Glutamatergic neuron (in vitro differentiated cells): ENCODE measurements at regions not wholly inside any gene's neighbourhood (a gene's known extent, or its start where the extent isn't known, plus 50 kb on each side); places are given as distances from the start of the nearest gene placed in this dataset.

Experiments used
- DNase-seq: peaks from one replicate; pipeline ENCODE4 v3.0.0; 2022
- H3K27ac Mint-ChIP-seq: one replicate; pipeline ENCODE4 v1.8.0; 2020; ENCODE audit warnings: mild to moderate bottlenecking, mixed read lengths, inconsistent platforms; ENCODE audit not compliant: unreplicated experiment
- H3K27me3 Mint-ChIP-seq: one replicate; pipeline ENCODE4 v1.8.0; 2020; ENCODE audit warnings: mild to moderate bottlenecking, moderate library complexity, mixed read lengths, inconsistent platforms; ENCODE audit not compliant: unreplicated experiment
- H3K36me3 Mint-ChIP-seq: one replicate; pipeline ENCODE4 v1.8.0; 2020; ENCODE audit warnings: mild to moderate bottlenecking, mixed read lengths, inconsistent platforms; ENCODE audit not compliant: unreplicated experiment
- H3K4me1 Mint-ChIP-seq: one replicate; pipeline ENCODE4 v1.8.0; 2020; ENCODE audit warnings: mild to moderate bottlenecking, low read depth, mixed read lengths, inconsistent platforms; ENCODE audit not compliant: unreplicated experiment
- H3K4me3 Mint-ChIP-seq: one replicate; pipeline ENCODE4 v1.8.0; 2020; ENCODE audit warnings: mild to moderate bottlenecking, mixed read lengths, inconsistent platforms; ENCODE audit not compliant: unreplicated experiment
- H3K9me3 Mint-ChIP-seq: one replicate; pipeline ENCODE4 v1.8.0; 2020; ENCODE audit warnings: mild to moderate bottlenecking, moderate library complexity, mixed read lengths, inconsistent platforms; ENCODE audit not compliant: unreplicated experiment
- CTCF ChIP-seq: fragments of 200-600 bp; sonication (generic); IDR thresholded peaks from one replicate; pipeline ENCODE4 v1.5.0; 2021; ENCODE audit not compliant: partially characterized antibody, unreplicated experiment

GRCh38 chr10:2790396-2791188, 276.8 kb upstream of the PFKP start:
- H3K4me1 Mint-ChIP-seq: no peaks in the 10 kb centered on the region
- no peak overlapping the region for H3K4me3 Mint-ChIP-seq
- peaks cover 1% of the 10 kb centered on the region for H3K9me3 Mint-ChIP-seq
- no peak overlapping the region for H3K27ac Mint-ChIP-seq
- peaks cover 3% of the 10 kb centered on the region for H3K27me3 Mint-ChIP-seq
- no peak for DNase-seq
- no peak for TF ChIP-seq CTCF
- H3K36me3 Mint-ChIP-seq: peaks cover 9% of the 10 kb centered on the region

GRCh38 chr10:2786251-2786650, 281.1 kb upstream of the PFKP start:
- H3K9me3 Mint-ChIP-seq: peaks cover 1% of the 10 kb centered on the region
- no peak overlapping the region for H3K4me3 Mint-ChIP-seq
- peaks cover 2% of the 10 kb centered on the region for H3K27me3 Mint-ChIP-seq
- no peak for DNase-seq
- no peaks in the 10 kb centered on the region for H3K4me1 Mint-ChIP-seq
- H3K27ac Mint-ChIP-seq: no peak overlapping the region
- TF ChIP-seq CTCF: no peak
- no peaks in the 10 kb centered on the region for H3K36me3 Mint-ChIP-seq

GRCh38 chr10:2784766-2785165, 282.6 kb upstream of the PFKP start:
- H3K27ac Mint-ChIP-seq: no peak overlapping the region
- no peaks in the 10 kb centered on the region for H3K36me3 Mint-ChIP-seq
- DNase-seq: no peak
- H3K4me3 Mint-ChIP-seq: no peak overlapping the region
- H3K4me1 Mint-ChIP-seq: no peaks in the 10 kb centered on the region
- H3K27me3 Mint-ChIP-seq: no peaks in the 10 kb centered on the region
- peaks cover 1% of the 10 kb centered on the region for H3K9me3 Mint-ChIP-seq
- TF ChIP-seq CTCF: no peak

- no peaks in the 10 kb centered on the region for H3K9me3 Mint-ChIP-seq
- no peak overlapping the region for H3K27ac Mint-ChIP-seq
- H3K4me3 Mint-ChIP-seq: no peak overlapping the region
- TF ChIP-seq CTCF: no peak
- H3K36me3 Mint-ChIP-seq: no peaks in the 10 kb centered on the region
- no peaks in the 10 kb centered on the region for H3K27me3 Mint-ChIP-seq
- H3K4me1 Mint-ChIP-seq: no peaks in the 10 kb centered on the region
- no peak for DNase-seq
Measured at GRCh38 chr10:2782950-2783349, 284.4 kb upstream of the PFKP start.

- TF ChIP-seq CTCF: no peak
- Mint-ChIP-seq H3K4me1 (no peaks in the 10 kb centered on the region), H3K27ac (no peak overlapping the region), H3K4me3 (no peak overlapping the region), H3K9me3 (no peaks in the 10 kb centered on the region), H3K27me3 (no peaks in the 10 kb centered on the region), H3K36me3 (no peaks in the 10 kb centered on the region)
- DNase-seq: no peak
Measured at GRCh38 chr10:2782265-2782664, 285.1 kb upstream of the PFKP start.
